Duodenal mucosa (tissue), 2 donors: ENCODE measurements at regions not wholly inside any gene's neighbourhood (a gene's known extent, or its start where the extent isn't known, plus 50 kb on each side); places are given as distances from the start of the nearest gene placed in this dataset.
"Not testable (repeated sequence)": the region's sequence is repeated elsewhere in the genome, so short reads cannot be mapped to it uniquely, and the experiment has no call there.

Experiments
- H3K27ac ChIP-seq: one replicate; pipeline ENCODE4 v1.7.0; 2013; ENCODE audit warnings: low read depth, low read length
- H3K27me3 ChIP-seq, 2 donors: one replicate each; pipeline ENCODE4 v1.7.0; 2013; ENCODE audit warnings: low read length in 2 of 2, control low read depth in 1 of 2; ENCODE audit not compliant: insufficient read depth in 2 of 2, control insufficient read depth in 1 of 2
- H3K36me3 ChIP-seq, 2 donors: one replicate each; pipeline ENCODE4 v1.7.0; 2013; ENCODE audit warnings: low read length in 2 of 2, control low read depth in 1 of 2; ENCODE audit not compliant: insufficient read depth in 2 of 2, control insufficient read depth in 1 of 2
- H3K4me1 ChIP-seq, 2 donors: one replicate each; pipeline ENCODE4 v1.7.0; 2013; ENCODE audit warnings: low read length in 2 of 2, control low read depth in 1 of 2; ENCODE audit not compliant: insufficient read depth in 2 of 2, control insufficient read depth in 1 of 2
- H3K4me3 ChIP-seq, 2 donors: one replicate each; pipeline ENCODE4 v1.7.0; 2013; ENCODE audit warnings: low read length in 2 of 2, low read depth in 1 of 2
- H3K9ac ChIP-seq, 2 donors: one replicate each; pipeline ENCODE4 v1.7.0; 2013; ENCODE audit warnings: low read length in 2 of 2, low read depth in 1 of 2
- H3K9me3 ChIP-seq, 2 donors: one replicate each; pipeline ENCODE4 v1.7.0; 2013; ENCODE audit warnings: low read length in 2 of 2, control low read depth in 1 of 2; ENCODE audit not compliant: control insufficient read depth in 1 of 2

- no peaks in the 10 kb centered on the region for H3K27me3 ChIP-seq
- no peak overlapping the region for H3K9ac ChIP-seq
Measured at GRCh38 chr9:28976684-28977083, 1403.4 kb upstream of the C9orf72 start.

GRCh38 chr9:28981129-28981528 is 1407.8 kb upstream of the C9orf72 start:
- Histone ChIP-seq H3K4me1 (no peaks in the 10 kb centered on the region), H3K9me3 (no peaks in the 10 kb centered on the region), H3K4me3 (no peak overlapping the region), H3K27ac (no peak overlapping the region), H3K36me3 (no peaks in the 10 kb centered on the region), H3K27me3 (no peaks in the 10 kb centered on the region), H3K9ac (no peak overlapping the region)

More at GRCh38 chr9:28976684-28977083, 1403.4 kb upstream of the C9orf72 start:
- Histone ChIP-seq H3K4me1 (no peaks in the 10 kb centered on the region), H3K4me3 (no peak overlapping the region), H3K36me3 (no peaks in the 10 kb centered on the region), H3K9me3 (no peaks in the 10 kb centered on the region), H3K27ac (no peak overlapping the region)

- no peaks in the 10 kb centered on the region for H3K27me3 ChIP-seq
- H3K27ac ChIP-seq = no peak overlapping the region
- no peak overlapping the region for H3K4me3 ChIP-seq
- H3K36me3 ChIP-seq = no peaks in the 10 kb centered on the region
- no peak overlapping the region for H3K9ac ChIP-seq
- no peaks in the 10 kb centered on the region for H3K9me3 ChIP-seq
- H3K4me1 ChIP-seq = no peaks in the 10 kb centered on the region
Measured at GRCh38 chr9:28981711-28982110, 1408.4 kb upstream of the C9orf72 start.

GRCh38 chr9:28984016-28984415 is 1410.7 kb upstream of the C9orf72 start:
- Histone ChIP-seq H3K4me1 (no peaks in the 10 kb centered on the region), H3K36me3 (no peaks in the 10 kb centered on the region), H3K9ac (no peak overlapping the region), H3K4me3 (no peak overlapping the region), H3K27ac (no peak overlapping the region), H3K27me3 (no peaks in the 10 kb centered on the region), H3K9me3 (peaks cover 0 to under 1% of the 10 kb centered on the region in 2 donors)

- H3K27ac ChIP-seq, H3K9ac ChIP-seq, H3K36me3 ChIP-seq, H3K4me3 ChIP-seq, H3K4me1 ChIP-seq, H3K27me3 ChIP-seq, H3K9me3 ChIP-seq: not testable (repeated sequence)
Measured at GRCh38 chr9:28990009-28990408, 1416.7 kb upstream of the C9orf72 start.

GRCh38 chr9:28999057-28999456 is 1425.8 kb upstream of the C9orf72 start:
- H3K36me3 ChIP-seq = no peaks in the 10 kb centered on the region
- H3K27ac ChIP-seq = no peak overlapping the region
- no peaks in the 10 kb centered on the region for H3K4me1 ChIP-seq
- H3K9me3 ChIP-seq = no peaks in the 10 kb centered on the region
- no peak overlapping the region for H3K4me3 ChIP-seq
- no peak overlapping the region for H3K9ac ChIP-seq
- no peaks in the 10 kb centered on the region for H3K27me3 ChIP-seq

- no peak overlapping the region for H3K9ac ChIP-seq
Measured at GRCh38 chr9:28999806-29000205, 1426.5 kb upstream of the C9orf72 start.

GRCh38 chr9:29001006-29001405 is 1427.7 kb upstream of the C9orf72 start:
- no peak overlapping the region for H3K4me3 ChIP-seq
- no peak overlapping the region for H3K27ac ChIP-seq
- H3K9me3 ChIP-seq = no peaks in the 10 kb centered on the region
- no peaks in the 10 kb centered on the region for H3K27me3 ChIP-seq
- H3K4me1 ChIP-seq = no peaks in the 10 kb centered on the region
- H3K36me3 ChIP-seq = no peaks in the 10 kb centered on the region
- no peak overlapping the region for H3K9ac ChIP-seq

More at GRCh38 chr9:28999806-29000205, 1426.5 kb upstream of the C9orf72 start:
- Histone ChIP-seq H3K27me3 (no peaks in the 10 kb centered on the region), H3K36me3 (no peaks in the 10 kb centered on the region), H3K4me3 (no peak overlapping the region), H3K9me3 (no peaks in the 10 kb centered on the region), H3K27ac (no peak overlapping the region), H3K4me1 (no peaks in the 10 kb centered on the region)

- no peak overlapping the region for H3K9ac ChIP-seq
- no peak overlapping the region for H3K27ac ChIP-seq
- H3K36me3 ChIP-seq = no peaks in the 10 kb centered on the region
- no peaks in the 10 kb centered on the region for H3K27me3 ChIP-seq
- peaks cover 0 to 3% of the 10 kb centered on the region in 2 donors for H3K9me3 ChIP-seq
- no peaks in the 10 kb centered on the region for H3K4me1 ChIP-seq
- H3K4me3 ChIP-seq = no peak overlapping the region
Measured at GRCh38 chr9:29004988-29005387, 1431.7 kb upstream of the C9orf72 start.

GRCh38 chr9:29006628-29007027 is 1433.3 kb upstream of the C9orf72 start:
- Histone ChIP-seq H3K9ac (no peak overlapping the region), H3K9me3 (peaks cover 0 to 3% of the 10 kb centered on the region in 2 donors), H3K4me1 (no peaks in the 10 kb centered on the region), H3K27me3 (no peaks in the 10 kb centered on the region), H3K36me3 (no peaks in the 10 kb centered on the region), H3K4me3 (no peak overlapping the region), H3K27ac (no peak overlapping the region)

GRCh38 chr9:29012911-29013310 is 1439.6 kb upstream of the C9orf72 start:
- Histone ChIP-seq H3K27ac (no peak overlapping the region), H3K9me3 (peaks cover 0 to 3% of the 10 kb centered on the region in 2 donors), H3K4me1 (no peaks in the 10 kb centered on the region), H3K27me3 (no peaks in the 10 kb centered on the region), H3K9ac (no peak overlapping the region), H3K36me3 (no peaks in the 10 kb centered on the region), H3K4me3 (no peak overlapping the region)
